Endometrium (tissue), 2 donors: ENCODE measurements at regions not wholly inside any gene's neighbourhood (a gene's known extent, or its start where the extent isn't known, plus 50 kb on each side); places are given as distances from the start of the nearest gene placed in this dataset.

ENCODE experiments used
- FAIRE-seq: peaks from 2 replicates; lab custom pipeline; 2012; peaks lifted over from hg19 to GRCh38; lab: Jason Lieb, UNC
- donor health status: control.
- donor health status: control.

GRCh38 chr9:1201901-1202300 lies 151.7 kb downstream of the DMRT2 start:
- FAIRE-seq = no peak

DNA sequence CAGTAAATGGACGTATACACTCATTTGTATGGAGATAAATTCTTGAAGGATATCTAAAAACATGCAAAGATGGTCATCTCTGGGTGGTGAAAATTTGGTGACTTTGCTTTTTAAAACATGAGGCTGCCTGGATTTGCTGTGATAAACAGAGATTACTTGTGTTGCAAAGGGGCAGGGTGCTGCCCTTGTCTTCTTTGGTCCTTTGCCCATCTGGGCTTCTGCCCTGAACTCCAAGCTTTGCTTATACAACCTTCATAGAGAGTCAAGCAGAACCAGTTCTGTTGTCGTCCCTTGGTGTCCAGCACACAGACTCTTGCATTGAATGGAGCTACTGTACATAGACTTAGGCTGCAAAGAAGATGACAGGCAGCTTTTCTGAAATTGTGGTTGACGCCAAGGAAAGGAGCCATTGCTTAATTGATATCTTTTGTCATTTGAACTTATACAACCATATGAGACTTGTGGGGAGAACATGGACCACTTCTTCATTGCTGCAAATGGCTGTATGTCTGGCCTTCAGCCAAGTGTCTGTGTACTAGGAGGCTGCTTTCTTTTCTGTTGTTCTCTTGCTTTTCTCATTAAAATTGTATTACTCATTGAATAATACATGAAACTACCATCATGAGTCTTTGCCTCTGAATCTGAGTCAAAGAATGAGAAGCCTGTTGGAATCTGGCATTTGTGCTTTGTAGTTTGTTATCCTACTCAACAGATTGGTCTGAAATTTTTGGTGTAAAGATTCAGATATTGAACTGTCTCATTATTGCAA lies 152.5 kb downstream of the DMRT2 start:
- FAIRE-seq = no peak

GRCh38 chr9:1207686-1208085 lies 157.5 kb downstream of the DMRT2 start:
- FAIRE-seq = no peak

- FAIRE-seq = no peak
These were observed 158.0 kb downstream of the DMRT2 start for GRCh38 chr9:1208157-1208556.

GRCh38 chr9:1210954-1211353 lies 160.8 kb downstream of the DMRT2 start:
- no peak for FAIRE-seq

GRCh38 chr9:1216532-1216931 lies 166.4 kb downstream of the DMRT2 start:
- FAIRE-seq = no peak

DNA sequence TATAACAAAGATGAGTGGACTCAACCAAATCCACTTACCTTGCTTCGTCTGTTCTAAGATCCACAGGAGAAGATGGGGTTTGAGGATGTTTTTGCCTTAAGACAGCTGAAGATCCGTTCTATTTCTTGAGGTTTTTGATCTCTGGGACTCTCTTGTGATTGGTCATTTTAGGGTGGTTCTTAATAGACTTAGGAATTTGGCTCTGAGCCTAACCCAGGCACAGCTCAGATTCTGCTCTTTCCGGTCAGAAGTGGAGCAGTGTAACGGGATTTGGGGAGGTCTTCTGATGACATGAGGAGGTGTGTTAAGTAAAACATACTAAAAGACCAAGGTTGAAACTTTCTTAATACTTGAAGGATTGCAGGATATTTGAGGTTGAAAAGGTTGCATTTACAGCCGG lies 166.9 kb downstream of the DMRT2 start:
- FAIRE-seq = no peak

- FAIRE-seq = no peak
These were observed 169.1 kb downstream of the DMRT2 start for GRCh38 chr9:1219284-1219683.

- no peak for FAIRE-seq
These were observed 171.1 kb downstream of the DMRT2 start for GRCh38 chr9:1221298-1221697.

DNA sequence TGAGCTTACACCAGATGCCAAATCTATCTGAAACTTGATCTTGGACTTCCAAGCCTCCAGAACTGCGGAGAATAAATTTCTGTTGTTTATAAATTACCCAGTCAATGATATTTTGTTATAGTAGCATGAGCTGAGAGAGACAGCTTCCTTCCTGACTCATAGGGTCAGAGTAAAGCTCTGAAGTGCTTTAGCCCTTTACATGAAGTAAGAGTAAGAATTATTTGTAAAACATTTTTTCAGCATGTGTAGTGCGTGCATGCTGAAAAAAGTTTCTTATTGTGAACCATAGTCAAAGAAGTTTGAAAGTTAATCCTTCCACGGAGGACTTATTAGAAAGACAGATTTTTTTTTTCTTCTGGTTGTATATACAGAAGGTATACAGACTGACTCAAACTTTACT lies 172.4 kb downstream of the DMRT2 start:
- no peak for FAIRE-seq

GRCh38 chr9:1231998-1232919 lies 182.1 kb downstream of the DMRT2 start:
- FAIRE-seq = no peak

- FAIRE-seq = no peak
These were observed 183.4 kb downstream of the DMRT2 start for GRCh38 chr9:1233568-1233967.

GRCh38 chr9:1235650-1236049 lies 185.5 kb downstream of the DMRT2 start:
- no peak for FAIRE-seq

GRCh38 chr9:1236061-1236460 lies 185.9 kb downstream of the DMRT2 start:
- FAIRE-seq = no peak

- no peak for FAIRE-seq
These were observed 188.2 kb downstream of the DMRT2 start for GRCh38 chr9:1238407-1238806.

DNA sequence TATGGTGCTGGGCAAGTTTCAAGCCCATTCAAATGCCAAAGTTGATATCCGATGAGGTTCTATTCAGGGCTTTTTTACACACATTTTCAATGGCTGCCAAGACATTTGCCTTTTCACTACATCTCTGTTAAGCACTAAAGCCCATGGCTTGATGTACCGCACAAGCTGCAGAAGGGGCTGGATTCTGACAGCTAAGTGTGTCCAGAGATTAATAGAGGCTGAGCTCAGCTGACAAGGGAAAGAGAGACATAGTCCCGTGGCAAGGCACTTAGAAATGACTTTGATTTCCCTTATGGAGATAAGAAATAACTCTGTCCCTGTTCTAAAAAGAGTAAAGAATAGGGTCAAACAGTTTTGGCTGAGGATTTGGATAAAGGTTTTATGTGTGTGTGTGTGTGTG lies 198.6 kb downstream of the DMRT2 start:
- no peak for FAIRE-seq

DNA sequence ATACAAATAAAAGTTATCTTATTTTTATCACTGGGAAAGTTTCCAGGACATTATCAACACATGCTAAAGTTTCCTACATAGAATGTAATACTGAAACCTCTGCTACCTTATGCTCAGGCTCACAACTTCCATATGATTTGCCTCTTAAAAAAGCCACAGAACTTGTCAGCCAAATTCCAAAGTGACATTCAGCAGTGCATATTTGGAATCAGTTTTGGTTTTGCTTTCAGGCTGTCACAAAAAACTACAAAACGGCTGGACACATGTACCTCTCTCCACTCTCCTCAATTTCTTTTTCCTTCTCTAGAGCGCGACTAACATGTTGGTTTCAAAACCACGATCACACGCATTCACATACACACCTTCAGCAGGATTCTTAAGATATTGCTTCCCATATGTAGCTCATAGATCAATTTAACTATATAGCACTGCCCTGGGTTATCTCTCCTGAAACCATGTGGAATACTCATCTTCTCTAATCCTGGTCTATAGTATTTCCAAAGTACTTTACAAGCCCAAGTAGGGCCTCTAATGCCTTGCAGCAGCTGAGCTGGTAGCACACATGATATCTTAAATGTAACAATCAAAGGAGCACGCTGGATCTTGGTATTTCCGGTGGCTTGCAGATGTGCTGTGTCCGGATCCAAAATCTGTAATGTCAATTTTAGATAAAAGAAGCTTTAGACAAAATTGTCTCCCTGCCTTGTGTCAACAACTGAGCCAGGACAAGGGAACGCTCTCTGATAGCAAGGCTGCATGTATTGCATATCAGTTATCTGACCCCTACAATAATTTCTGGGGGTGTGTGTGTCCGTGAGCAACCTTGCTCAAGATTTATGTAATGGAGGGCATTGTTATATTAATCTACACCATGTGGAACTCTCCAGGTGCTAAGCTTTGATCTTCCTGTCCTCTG lies 203.2 kb downstream of the DMRT2 start:
- no peak for FAIRE-seq

- FAIRE-seq = no peak
These were observed 203.9 kb downstream of the DMRT2 start for GRCh38 chr9:1254071-1254470.

DNA sequence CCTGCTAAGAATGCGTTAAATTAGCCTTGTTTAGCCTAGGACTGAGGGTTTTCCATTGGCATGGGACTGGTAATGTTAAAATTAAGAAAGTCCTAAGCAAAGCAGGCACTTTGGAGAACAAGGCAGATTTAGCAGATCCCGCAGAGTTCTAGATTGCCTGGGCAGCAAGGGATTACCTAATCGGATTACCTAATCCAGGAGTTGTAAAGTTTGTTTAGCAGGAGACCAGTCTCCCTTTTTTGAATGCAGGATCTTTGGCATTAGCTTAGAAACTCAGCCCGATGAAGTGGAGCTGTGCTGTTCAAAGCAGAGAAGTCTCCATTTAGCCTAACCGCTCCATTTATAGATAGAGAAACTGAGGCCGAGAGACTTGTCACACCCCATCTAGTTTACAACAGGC lies 206.0 kb downstream of the DMRT2 start:
- no peak for FAIRE-seq

DNA sequence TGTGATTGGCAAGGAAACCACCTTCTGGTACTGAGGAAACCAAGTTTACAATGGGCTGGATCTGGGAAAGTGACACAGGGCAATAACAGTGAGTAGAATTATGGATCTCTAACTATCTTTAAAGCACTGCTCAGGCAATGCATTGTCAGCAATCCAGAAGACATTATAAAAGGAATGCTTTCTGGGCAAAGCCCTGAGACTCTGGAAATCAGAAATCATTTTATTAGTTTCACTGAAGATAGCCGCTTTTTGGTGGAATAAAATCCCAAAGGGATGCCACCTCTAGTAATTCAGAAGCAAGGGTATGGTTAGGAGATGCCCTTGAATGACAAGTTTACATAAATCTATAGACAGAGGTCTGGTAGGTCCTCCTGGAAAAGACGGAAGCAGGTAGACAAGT lies 211.1 kb downstream of the DMRT2 start:
- no peak for FAIRE-seq

- no peak for FAIRE-seq
These were observed 212.0 kb downstream of the DMRT2 start for GRCh38 chr9:1261879-1262766.
